HFF-Myc (cell line): ENCODE measurements at regions not wholly inside any gene's neighbourhood (a gene's known extent, or its start where the extent isn't known, plus 50 kb on each side); places are given as distances from the start of the nearest gene placed in this dataset.

Source experiments
- DNase-seq: peaks from one replicate; pipeline ENCODE4 v3.0.0-alpha.2; 2011; ENCODE audit warnings: low read depth; ENCODE audit errors: extremely low read depth
- H3K4me3 ChIP-seq: replicated peaks from 2 replicates; pipeline ENCODE4 v1.5.1; 2011; ENCODE audit warnings: low read depth, mild to moderate bottlenecking, control low read depth, low read length
- TF ChIP-seq, protein P1 (sequence below): IDR thresholded peaks from 2 replicates; pipeline ENCODE4 v1.5.1; 2012; ENCODE audit warnings: mild to moderate bottlenecking, low read depth, low read length, control low read depth; ENCODE audit errors: missing control alignments

DNA sequence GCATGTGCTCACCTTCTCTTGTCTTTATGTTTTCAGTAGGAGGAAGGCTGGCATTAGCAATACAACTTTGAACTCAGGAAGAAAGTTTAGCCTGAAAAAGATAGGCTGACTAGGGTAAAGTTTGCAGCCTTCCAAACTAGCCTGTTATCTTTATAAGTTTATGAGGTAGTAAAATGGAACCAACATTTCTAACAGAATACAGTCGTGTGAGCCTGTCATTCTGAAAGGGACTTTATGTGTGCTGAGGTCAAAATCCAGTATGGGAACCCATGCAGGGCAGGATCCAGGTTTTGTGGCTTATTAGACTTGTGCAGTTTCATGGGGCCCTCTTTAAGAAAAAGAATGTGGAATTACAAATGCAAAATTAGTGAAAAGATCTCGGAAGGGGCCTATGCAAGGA, 201.0 kb upstream of the PRPS1L1 start:
- TF ChIP-seq, protein P1, sequence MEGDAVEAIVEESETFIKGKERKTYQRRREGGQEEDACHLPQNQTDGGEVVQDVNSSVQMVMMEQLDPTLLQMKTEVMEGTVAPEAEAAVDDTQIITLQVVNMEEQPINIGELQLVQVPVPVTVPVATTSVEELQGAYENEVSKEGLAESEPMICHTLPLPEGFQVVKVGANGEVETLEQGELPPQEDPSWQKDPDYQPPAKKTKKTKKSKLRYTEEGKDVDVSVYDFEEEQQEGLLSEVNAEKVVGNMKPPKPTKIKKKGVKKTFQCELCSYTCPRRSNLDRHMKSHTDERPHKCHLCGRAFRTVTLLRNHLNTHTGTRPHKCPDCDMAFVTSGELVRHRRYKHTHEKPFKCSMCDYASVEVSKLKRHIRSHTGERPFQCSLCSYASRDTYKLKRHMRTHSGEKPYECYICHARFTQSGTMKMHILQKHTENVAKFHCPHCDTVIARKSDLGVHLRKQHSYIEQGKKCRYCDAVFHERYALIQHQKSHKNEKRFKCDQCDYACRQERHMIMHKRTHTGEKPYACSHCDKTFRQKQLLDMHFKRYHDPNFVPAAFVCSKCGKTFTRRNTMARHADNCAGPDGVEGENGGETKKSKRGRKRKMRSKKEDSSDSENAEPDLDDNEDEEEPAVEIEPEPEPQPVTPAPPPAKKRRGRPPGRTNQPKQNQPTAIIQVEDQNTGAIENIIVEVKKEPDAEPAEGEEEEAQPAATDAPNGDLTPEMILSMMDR: no peak
- H3K4me3 ChIP-seq: no peak overlapping the region
- DNase-seq: no peak

DNA sequence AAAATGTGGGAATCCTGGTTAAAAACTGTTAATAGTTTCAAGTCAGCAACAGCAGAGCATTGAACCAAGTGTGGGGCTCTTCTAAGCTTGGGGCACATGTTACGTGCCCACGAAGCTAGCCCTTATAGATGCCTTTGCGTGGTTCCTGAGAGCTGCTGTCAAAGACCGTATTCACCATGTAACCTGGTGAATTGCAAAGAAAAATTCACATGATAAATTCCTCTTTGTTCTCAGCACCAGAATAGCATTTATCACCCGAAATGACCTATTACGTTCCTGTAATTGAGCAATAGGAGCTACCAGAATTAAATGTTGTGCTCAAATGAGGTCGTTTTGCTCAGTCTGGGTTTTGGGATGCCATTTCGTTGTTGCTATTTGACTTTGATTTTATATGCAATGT, 202.6 kb upstream of the PRPS1L1 start:
- H3K4me3 ChIP-seq: no peak overlapping the region
- DNase-seq: no peak
- TF ChIP-seq, protein P1: no peak

DNA sequence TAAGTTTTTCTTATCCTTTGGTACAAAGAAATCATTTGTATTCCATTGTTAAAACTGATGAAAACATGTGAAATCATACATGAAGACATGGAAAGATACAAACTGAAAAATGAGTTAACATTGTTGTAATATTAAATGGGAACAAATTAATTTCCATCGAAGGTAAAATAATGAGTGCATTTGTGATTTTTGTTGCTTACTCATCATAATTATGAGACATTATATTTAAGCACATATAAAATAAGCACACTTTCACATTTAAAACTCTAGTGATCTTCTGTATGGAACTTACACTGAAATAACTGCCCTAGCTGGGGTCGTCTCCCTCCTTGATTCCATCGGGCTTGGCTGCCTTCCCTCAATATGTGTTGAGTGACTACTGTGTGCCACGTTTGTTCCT, 204.2 kb upstream of the PRPS1L1 start:
- no peak overlapping the region for H3K4me3 ChIP-seq
- DNase-seq: no peak
- TF ChIP-seq, protein P1: no peak

DNA sequence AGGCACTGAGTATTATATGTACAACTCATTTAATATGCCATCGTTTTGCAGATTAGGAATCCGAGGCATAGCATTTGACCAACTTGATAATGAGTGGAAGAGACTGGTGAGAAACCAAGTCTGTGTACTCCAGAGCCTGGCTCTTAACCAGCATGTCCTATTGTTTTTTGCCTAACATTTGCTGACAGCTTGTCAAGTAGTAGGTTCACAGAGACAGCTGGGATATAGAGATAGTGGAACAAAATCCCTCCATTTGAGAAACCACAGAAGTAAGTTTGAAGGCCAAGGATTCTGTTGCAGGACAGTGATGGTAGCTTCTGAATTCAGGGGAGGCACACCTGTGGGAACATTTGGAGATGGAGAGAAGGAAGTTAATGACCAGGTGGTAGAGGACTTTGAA, 206.9 kb upstream of the PRPS1L1 start:
- TF ChIP-seq, protein P1: no peak
- H3K4me3 ChIP-seq: no peak overlapping the region
- DNase-seq: no peak

DNA sequence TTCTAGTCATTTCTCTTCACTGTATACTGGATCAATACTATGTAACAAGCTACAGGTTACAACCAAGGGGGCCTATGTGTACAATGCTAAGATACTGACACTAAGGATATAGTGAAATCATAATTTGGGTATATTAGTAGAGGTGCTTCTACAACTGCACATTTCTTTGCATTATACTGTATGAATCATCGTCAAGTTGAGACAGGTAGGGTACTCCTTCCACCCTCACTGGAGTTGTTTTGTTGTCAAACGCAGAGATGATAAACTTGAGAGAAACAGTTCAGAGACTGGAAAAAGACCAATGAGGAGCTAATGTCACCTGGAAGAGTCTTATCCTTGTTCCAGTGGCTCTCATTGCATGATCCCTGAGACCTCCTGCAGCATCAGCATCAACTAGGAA, 208.2 kb upstream of the PRPS1L1 start:
- DNase-seq: no peak
- H3K4me3 ChIP-seq: no peak overlapping the region
- TF ChIP-seq, protein P1: no peak

DNA sequence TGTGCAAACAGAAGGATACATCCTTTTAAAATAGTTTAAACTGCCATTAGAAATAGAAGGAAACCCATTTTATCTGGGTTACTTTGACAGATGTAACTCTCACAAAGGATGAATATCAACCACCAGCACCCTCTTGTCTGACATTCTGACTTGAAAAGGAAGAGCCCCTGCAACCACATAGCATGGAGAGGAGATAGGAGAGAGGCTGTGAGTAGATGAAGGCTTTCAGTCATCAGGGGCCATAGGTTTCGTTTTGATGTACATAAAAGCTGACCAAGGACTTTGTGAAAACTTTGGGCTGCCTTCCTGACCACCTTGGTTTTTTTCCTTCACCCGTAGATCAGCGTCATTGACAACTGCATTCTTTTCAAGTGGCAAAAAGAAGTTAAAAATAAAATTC, 211.6 kb upstream of the PRPS1L1 start:
- no peak overlapping the region for H3K4me3 ChIP-seq
- TF ChIP-seq, protein P1: no peak

DNA sequence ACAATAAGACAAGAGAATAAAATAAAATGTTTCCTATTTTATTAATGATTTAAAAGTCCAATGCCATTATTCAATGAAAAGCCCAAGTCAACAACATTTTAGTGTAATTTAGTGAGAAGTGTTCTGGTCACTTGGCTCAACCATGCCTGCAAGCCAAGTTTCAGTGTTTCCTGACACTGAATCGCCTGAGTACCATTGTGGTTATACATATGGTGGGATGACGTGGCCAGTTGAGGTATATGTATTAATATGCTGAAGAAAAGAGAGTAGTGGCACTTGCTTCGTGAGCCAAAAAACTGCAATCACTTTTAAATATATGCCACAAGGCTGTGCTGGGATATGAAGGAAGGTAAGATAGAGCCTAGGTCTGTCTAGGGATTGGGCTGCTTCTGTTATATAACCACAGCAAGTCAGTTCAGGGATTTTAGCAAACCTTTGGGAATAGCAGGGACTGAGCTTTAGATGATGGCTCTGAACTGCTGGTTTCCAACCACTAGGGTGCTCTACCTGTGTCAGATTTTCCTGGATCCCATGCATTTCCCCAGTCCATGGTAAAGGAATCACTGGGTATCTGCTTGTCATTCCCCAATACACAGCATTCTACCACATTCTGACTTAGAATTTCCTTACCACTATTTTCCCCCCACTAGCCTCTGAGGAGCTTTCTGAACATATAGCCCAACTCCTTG, 214.0 kb upstream of the PRPS1L1 start:
- TF ChIP-seq, protein P1: no peak
- DNase-seq: no peak
- no peak overlapping the region for H3K4me3 ChIP-seq

More for the DNA sequence above, 211.6 kb upstream of the PRPS1L1 start:
- no peak for DNase-seq
